Posterior vena cava (tissue), 2 donors: ENCODE measurements at regions not wholly inside any gene's neighbourhood (a gene's known extent, or its start where the extent isn't known, plus 50 kb on each side); places are given as distances from the start of the nearest gene placed in this dataset.

Source experiments
- DNase-seq: peaks from one replicate; pipeline ENCODE4 v3.0.0-alpha.2; 2020; ENCODE audit warnings: low spot score
- intact Hi-C, 2 donors: fragments of 100-400 bp; cut with DNase I; formaldehyde crosslinking; loops; one replicate each; pipeline versions ENCODE4 v1.14.1 to v1.14.2; 2022 to 2023
- donor health status: DM: yes; HTN: yes; CAD: no.
- donor health status: DM: yes; HTN: yes; CAD: no.

DNA sequence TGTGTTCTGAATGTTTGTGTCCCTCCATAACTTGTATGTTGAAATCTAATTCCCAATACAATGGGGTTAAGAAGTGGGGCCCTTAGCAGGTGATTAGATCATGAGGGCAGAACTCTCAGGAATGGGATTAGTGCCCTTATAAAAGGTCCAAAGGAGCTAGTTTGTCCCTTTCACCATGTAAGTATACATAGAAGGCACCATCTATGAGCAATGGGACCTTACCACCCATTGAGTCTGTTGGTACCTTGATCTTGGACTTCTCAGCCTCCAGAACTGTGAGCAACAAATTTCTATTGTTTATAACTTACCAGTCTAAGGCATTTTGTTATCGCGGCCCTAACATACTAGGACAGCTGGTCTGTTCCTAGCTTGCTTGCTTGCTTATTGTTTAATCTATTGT lies 106.3 kb downstream of the MYCN start:
- intact Hi-C loops: no loop called here
- DNase-seq: no peak

DNA sequence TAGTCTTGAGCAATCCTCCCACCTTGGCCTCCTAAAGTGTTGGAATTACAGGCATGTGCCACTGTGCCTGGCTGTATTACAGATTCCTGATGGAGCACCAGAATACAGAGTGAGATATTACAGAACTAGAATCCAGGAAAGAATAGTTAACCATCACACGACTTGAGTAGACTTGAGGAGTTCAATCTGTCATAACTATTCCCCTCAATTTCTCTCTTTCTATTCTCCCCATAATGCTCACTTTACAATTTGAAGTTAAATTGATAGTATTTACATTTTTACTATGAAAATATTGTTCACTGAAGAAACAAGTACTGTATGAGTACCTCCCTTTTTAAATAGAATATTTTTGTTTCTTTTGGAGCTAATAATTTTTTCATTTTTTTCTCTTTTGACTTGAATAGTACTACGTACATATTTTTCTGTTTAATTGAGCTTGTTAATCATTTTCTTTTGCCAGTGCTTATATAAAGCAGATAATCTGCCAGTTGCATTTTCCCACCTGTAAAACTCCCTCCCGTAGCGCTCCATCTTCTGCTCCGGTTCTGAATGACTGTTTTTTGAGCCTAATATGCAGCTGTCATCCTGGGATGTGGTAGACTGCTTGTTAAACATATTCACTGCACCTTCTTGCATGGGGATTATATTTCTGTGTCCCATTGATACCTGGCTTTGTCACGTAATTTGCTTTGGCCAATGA lies 105.5 kb downstream of the MYCN start:
- intact Hi-C loops: no loop called here

GRCh38 chr2:16044946-16045456 lies 104.7 kb downstream of the MYCN start:
- intact Hi-C loops: no loop called here
- no peak for DNase-seq

More for the DNA sequence above, 105.5 kb downstream of the MYCN start:
- no peak for DNase-seq

- no peak for DNase-seq
- intact Hi-C loops: no loop called here
Observed at GRCh38 chr2:16043627-16044026, 103.3 kb downstream of the MYCN start.

DNA sequence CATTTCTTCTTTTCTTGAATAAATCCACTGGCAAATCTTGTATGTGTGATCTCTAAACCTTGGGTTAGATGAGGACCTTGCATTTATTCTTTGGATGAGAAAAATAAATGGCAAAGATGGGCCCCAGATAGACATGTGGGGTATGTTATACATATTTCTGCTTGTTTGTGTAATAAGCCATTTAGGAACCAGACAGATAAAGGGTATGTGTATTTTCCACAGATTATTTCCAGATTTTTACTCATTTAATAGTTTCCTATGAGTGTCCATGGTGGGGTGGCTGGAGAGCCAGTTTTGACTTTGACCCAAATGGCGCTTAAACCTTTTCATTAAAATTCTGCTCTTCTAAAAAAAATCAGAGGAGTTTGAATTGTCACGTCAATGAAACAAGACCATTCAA lies 102.8 kb downstream of the MYCN start:
- DNase-seq: no peak
- intact Hi-C loops: no loop called here

DNA sequence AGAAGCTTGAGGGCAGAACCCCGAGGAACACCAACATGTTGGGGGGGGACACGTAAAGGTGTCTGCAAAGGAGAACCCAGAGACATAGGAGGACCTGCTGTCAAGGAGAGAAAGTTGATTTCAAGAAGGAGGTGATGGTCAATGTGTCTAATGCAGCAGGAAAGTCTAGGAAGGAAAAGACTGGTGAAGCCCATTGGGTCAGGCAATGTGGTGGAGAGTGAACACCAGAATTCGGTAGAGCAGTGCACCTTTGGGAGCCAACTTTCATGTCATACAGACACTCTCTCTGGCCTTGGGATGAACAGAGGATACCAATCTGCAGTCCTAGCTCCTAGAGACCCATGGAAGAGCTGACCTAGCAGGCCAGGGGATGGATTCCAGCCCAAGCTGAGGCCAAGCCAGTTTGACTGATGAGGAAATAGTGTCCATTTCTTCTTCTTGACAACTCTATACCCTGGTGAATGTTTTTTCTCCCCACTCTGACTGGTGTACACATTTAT lies 101.9 kb downstream of the MYCN start:
- intact Hi-C loops: no loop called here
- no peak for DNase-seq

GRCh38 chr2:16040271-16041010 lies 100.1 kb downstream of the MYCN start:
- no peak for DNase-seq
- intact Hi-C loops: no loop called here

DNA sequence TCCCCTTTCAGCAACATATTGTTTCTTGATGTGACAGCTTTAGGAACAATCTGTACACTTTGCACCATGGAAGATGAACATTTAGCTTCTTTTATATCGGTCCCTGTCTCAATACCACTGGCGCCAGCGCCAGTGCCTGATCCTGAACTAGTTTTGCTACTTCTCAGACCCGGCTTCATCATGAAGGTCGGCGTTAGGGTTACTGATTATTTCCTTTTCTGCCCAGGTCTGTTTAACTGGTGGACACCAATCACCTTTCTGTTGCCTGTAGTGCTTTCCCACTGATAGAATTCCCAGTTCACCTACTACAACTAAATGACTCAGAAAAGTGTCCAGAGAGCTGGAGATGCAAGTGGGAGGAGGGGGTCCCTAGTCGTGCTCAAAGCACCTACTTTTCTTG lies 99.5 kb downstream of the MYCN start:
- no peak for DNase-seq
- intact Hi-C loops: loop anchor here in 1 of 2 donors (10.0 kb wide), 1 partner anchor 1765 kb away; no protein-coding TSS in a partner anchor

- no peak for DNase-seq
- intact Hi-C loops: loop anchor here in 1 of 2 donors (10.0 kb wide), 1 partner anchor 1764 kb away; no protein-coding TSS in a partner anchor
Observed at GRCh38 chr2:16039055-16039454, 98.7 kb downstream of the MYCN start.

DNA sequence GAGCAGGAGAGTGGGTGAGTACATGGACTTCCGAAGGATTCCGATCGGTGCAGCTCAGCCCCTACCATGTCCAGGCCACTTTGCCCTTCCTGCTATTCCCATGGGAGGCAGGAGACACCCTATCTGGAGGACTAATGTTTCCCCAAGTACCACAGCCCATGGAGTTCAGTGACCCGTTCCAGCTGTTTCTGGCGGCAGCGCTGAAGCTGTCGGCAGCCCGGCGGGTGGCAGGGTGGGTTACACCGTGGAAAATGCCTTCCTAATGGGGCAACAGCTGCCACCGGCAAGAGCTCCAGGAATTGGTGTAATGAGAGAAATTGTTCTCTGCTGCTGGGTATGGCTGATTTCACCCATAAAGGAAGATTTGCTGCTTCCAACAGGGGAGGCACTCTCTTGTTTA lies 98.3 kb downstream of the MYCN start:
- intact Hi-C loops: loop anchor here in 1 of 2 donors (10.0 kb wide), 1 partner anchor 1764 kb away; no protein-coding TSS in a partner anchor
- no peak for DNase-seq

- intact Hi-C loops: loop anchor here in 1 of 2 donors (10.0 kb wide), 1 partner anchor 1763 kb away; no protein-coding TSS in a partner anchor
- no peak for DNase-seq
Observed at GRCh38 chr2:16037808-16038457, 97.6 kb downstream of the MYCN start.

- intact Hi-C loops: loop anchor here in 1 of 2 donors (10.0 kb wide), 1 partner anchor 1762 kb away; no protein-coding TSS in a partner anchor
Observed at GRCh38 chr2:16036951-16037350, 96.6 kb downstream of the MYCN start.

DNA sequence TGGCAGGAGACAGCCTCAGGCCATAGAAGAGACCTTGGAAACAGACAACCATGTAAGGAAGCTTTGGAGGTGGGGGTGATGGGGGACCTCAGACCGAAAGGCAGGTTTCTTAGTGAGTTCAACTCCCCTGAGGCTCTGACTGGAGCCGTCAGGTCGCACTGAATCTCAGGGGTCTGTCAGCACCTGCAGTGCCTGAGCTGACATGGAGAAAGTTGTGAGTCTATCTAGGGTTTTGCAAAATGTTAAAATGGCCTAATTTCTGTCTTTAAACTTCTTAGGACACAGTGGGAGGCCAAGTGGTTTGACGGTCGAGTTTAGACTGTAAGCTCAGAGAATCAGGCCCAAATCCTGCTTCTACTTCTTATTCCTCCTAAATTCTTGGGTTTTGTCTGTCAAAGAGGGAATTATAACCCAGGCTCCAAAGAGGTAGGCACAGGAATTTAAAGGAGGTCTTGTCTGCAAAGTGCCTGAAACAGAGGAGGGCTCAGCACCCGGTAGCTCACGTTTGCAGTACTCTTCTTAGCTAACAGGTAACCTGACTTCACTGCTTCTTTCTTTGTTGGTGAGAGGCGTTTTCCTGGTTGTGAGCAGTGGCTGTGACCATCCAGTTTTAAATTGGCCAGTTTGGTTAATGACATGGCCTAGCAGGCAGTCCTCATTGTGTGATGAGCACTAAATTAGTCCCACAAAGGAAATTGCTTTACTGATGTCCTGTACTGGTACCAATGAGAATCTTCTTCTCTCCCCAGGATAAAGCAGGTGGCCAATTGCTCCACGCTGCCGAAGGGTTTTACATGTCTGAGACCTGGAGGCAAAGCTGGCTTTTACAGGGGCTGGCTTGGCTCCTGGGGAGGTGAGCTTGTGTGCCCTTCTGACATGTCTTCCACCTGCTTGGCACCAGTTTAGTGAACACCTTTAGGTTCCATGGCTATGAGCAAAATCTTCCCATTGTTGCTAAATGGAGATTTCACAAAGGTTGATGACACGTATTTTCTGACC lies 95.7 kb downstream of the MYCN start:
- DNase-seq: no peak

More at GRCh38 chr2:16036951-16037350, 96.6 kb downstream of the MYCN start:
- no peak for DNase-seq

DNA sequence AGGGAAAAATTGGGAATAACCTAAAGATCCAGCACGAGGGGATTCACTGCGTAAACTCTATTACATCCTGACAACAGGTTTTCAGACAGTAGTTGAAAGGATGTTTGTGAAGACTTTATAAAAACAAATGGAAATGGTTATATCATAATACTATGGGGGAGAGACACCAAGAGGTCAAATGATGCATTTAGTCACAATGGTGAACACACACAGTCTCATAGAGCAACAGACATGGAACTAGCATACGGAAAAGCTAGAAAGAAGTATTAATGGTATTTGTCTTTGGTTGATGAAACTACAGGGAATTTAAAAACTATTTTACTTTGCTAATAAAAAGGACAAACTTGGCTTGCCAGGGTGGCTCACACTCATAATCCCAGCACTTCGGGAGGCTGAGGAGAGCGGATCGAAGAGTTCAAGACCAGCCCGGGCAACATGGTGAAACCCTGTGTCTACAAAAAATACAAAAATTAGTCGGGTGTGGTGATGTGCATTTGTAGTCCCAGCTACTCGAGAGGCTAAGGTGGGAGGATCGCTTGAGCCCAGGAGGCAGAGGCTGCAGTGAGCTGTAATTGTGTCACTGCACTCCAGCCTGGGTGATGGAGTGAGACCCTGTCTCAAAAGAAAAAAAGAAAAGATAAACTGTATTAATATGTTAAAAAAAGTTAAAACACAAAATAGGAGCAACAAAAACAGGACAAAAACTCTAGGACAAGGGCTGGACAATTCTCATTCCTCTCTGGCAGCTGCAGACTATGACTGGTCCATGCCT lies 94.8 kb downstream of the MYCN start:
- intact Hi-C loops: loop anchor here in 1 of 2 donors (10.0 kb wide), 1 partner anchor 1760 kb away; no protein-coding TSS in a partner anchor
- no peak for DNase-seq

More for the DNA sequence above, 95.7 kb downstream of the MYCN start:
- intact Hi-C loops: loop anchor here in 1 of 2 donors (10.0 kb wide), 1 partner anchor 1761 kb away; no protein-coding TSS in a partner anchor

DNA sequence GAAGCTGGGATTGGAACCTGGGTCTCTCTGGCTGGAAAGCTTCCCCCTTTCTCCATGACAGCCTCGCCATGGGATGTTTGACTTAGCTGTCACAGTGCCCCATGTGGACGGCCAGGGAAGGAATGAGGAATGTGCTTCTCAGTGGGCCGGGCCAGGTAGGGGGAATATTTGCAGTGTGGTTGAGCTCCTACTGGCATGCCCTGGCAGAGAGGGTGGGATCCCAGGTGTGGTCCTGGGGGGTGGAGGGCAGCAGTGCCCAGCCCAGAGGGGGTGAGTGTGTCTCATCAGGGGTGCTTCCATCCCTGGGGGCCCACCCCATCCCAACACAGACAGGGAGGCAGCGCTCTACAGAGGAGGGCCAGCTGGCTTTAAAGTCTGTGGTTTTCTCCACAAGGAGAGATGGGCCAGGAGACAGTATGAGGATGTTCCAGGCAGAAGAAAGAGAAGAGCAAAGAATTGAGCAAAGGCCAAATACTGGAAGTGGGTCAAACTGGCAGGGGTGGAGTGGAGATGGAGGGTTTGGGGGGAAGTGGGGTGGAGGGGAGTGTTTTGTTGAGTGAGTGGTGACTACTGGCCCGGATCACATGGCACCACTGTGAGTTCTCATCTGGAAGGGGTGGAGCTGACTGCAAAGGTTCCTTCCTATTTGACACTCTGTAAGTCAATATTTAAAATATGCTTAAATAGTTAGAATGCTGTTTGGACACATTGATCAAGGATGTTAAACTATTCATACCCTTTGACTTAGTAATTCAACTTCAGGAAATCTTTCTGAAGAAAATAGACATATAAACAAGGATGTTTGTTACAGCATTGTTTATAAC lies 94.0 kb downstream of the MYCN start:
- intact Hi-C loops: loop anchor here in 1 of 2 donors (10.0 kb wide), 1 partner anchor 1760 kb away; no protein-coding TSS in a partner anchor
- DNase-seq: no peak

DNA sequence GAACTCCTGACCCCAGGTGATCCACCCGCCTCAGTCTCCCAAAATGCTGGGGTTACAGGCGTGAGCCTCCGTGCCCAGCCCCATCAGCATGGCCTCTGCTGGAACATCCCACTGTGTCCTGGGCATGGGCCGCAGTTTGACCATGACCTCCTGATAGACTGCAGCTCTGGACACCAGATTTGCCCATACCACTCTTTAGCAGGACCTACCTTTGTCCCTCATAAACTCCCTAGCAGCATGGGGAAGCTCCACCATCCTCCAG lies 92.6 kb downstream of the MYCN start:
- no peak for DNase-seq
- intact Hi-C loops: loop anchor here in 1 of 2 donors (10.0 kb wide), 1 partner anchor 1758 kb away; no protein-coding TSS in a partner anchor
